CD14-positive monocyte (primary cell): ENCODE measurements at regions not wholly inside any gene's neighbourhood (a gene's known extent, or its start where the extent isn't known, plus 50 kb on each side); places are given as distances from the start of the nearest gene placed in this dataset.

ENCODE experiments used
- DNase-seq, 3 donors: peaks; one replicate each; pipeline ENCODE4 v3.0.0-alpha.2; 2011 to 2022
- H2AFZ ChIP-seq: 2 replicates; pipeline ENCODE4 v1.6.0; 2012; ENCODE audit warnings: mild to moderate bottlenecking, low read depth, low read length, inconsistent platforms; ENCODE audit not compliant: insufficient read depth, poor library complexity, severe bottlenecking
- H3K27ac ChIP-seq, 2 donors: 1 replicate in 1 of 2; 2 replicates in 1 of 2; pipeline ENCODE4 v1.5.1; 2012 to 2013; ENCODE audit warnings: low read length in 2 of 2, control low read depth in 1 of 2, inconsistent platforms in 1 of 2, low read depth in 1 of 2, mild to moderate bottlenecking in 1 of 2
- H3K27me3 ChIP-seq, 2 donors: one replicate each; pipeline versions ENCODE4 v1.6.0 to v1.6.1; 2011 to 2013; ENCODE audit warnings: low read length in 2 of 2; ENCODE audit not compliant: control insufficient read depth in 2 of 2, insufficient read depth in 2 of 2
- H3K36me3 ChIP-seq, 2 donors: replicated peaks in 1 of 2; 1 replicate in 1 of 2; 2 replicates in 1 of 2; pipeline versions ENCODE4 v1.5.1 to v1.6.1; 2012 to 2013; ENCODE audit warnings: low read length in 2 of 2, control low read depth in 1 of 2, inconsistent platforms in 1 of 2, mild to moderate bottlenecking in 1 of 2; ENCODE audit not compliant: insufficient read depth in 2 of 2, control insufficient read depth in 1 of 2
- H3K4me1 ChIP-seq, 2 donors: 1 replicate in 1 of 2; 2 replicates in 1 of 2; pipeline versions ENCODE4 v1.5.1 to v1.6.1; 2012 to 2013; ENCODE audit warnings: low read length in 2 of 2, control low read depth in 1 of 2, inconsistent platforms in 1 of 2, mild to moderate bottlenecking in 1 of 2, moderate library complexity in 1 of 2; ENCODE audit not compliant: insufficient read depth in 2 of 2, control insufficient read depth in 1 of 2
- H3K4me2 ChIP-seq: replicated peaks from 2 replicates; pipeline ENCODE3; 2012; ENCODE audit warnings: low read length, moderate library complexity, mild to moderate bottlenecking; ENCODE audit not compliant: poor library complexity, severe bottlenecking; ENCODE audit errors: extremely low read depth
- H3K4me3 ChIP-seq, 3 experiments: fragments of 200-600 bp in 1 of 3; sonication (generic) in 1 of 3; replicated peaks in 1 of 3; 1 replicate in 2 of 3; 2 replicates in 1 of 3; pipeline ENCODE4 v1.5.1; 2011 to 2013; ENCODE audit warnings: low read length in 3 of 3, mild to moderate bottlenecking in 3 of 3, control low read depth in 2 of 3, low read depth in 2 of 3, inconsistent platforms in 1 of 3, moderate library complexity in 1 of 3
- H3K79me2 ChIP-seq: 2 replicates; pipeline ENCODE4 v1.6.0; 2012; ENCODE audit warnings: mild to moderate bottlenecking, control low read depth, inconsistent platforms, low read length, moderate library complexity; ENCODE audit not compliant: insufficient read depth
- H3K9ac ChIP-seq: 2 replicates; pipeline ENCODE4 v1.6.0; 2017; ENCODE audit warnings: low read length, mild to moderate bottlenecking; ENCODE audit not compliant: insufficient read depth, poor library complexity, severe bottlenecking
- H3K9me3 ChIP-seq, 2 donors: replicated peaks in 1 of 2; 1 replicate in 1 of 2; 2 replicates in 1 of 2; pipeline versions ENCODE4 v1.5.1 to v1.6.1; 2012 to 2013; ENCODE audit warnings: low read length in 2 of 2, control low read depth in 1 of 2; ENCODE audit not compliant: control insufficient read depth in 1 of 2, insufficient read depth in 1 of 2
- H4K20me1 ChIP-seq: 2 replicates; pipeline ENCODE4 v1.6.0; 2012; ENCODE audit warnings: mild to moderate bottlenecking, low read length, control low read depth, moderate library complexity; ENCODE audit not compliant: insufficient read depth
- H3K27ac Mint-ChIP-seq, 7 donors: one replicate each; pipeline ENCODE4 v1.8.0; 2020; ENCODE audit warnings: mild to moderate bottlenecking in 7 of 7, mixed read lengths in 7 of 7, moderate library complexity in 6 of 7, inconsistent platforms in 2 of 7
- H3K27me3 Mint-ChIP-seq, 3 donors: one replicate each; pipeline ENCODE4 v1.8.0; 2021 to 2022; ENCODE audit warnings: low read depth in 3 of 3, mild to moderate bottlenecking in 3 of 3, mixed read lengths in 3 of 3, moderate library complexity in 3 of 3, inconsistent platforms in 1 of 3
- H3K36me3 Mint-ChIP-seq, 2 donors: one replicate each; pipeline ENCODE4 v1.8.0; 2020; ENCODE audit warnings: mixed read lengths in 2 of 2, inconsistent platforms in 1 of 2, mild to moderate bottlenecking in 1 of 2
- H3K4me1 Mint-ChIP-seq: one replicate; pipeline ENCODE4 v1.8.0; 2020; ENCODE audit warnings: mild to moderate bottlenecking, mixed read lengths
- H3K4me3 Mint-ChIP-seq, 2 donors: one replicate each; pipeline ENCODE4 v1.8.0; 2020; ENCODE audit warnings: mild to moderate bottlenecking in 2 of 2, mixed read lengths in 2 of 2, moderate library complexity in 1 of 2
- H3K9me3 Mint-ChIP-seq, 7 donors: one replicate each; pipeline ENCODE4 v1.8.0; 2020 to 2022; ENCODE audit warnings: mixed read lengths in 7 of 7, mild to moderate bottlenecking in 6 of 7, moderate library complexity in 6 of 7, inconsistent platforms in 2 of 7
- CTCF ChIP-seq: fragments of 200-600 bp; IDR thresholded peaks from one replicate; pipeline ENCODE4 v1.8.0; 2022; ENCODE audit warnings: antibody characterized with exemption, mild to moderate bottlenecking
- WGBS: methylation state at CpG from one replicate; pipeline ENCODE4 v1.1.5; 2013; ENCODE audit warnings: missing lambda C conversion rate; ENCODE audit not compliant: insufficient coverage; 5-methylcytosine and 5-hydroxymethylcytosine counted together
- intact Hi-C, 2 donors: fragments of 100-400 bp; cut with micrococcal nuclease; formaldehyde crosslinking; loops; one replicate each; pipeline versions ENCODE4 v1.15.0 to v1.15.1; 2023

- Histone ChIP-seq H3K27ac (no peak overlapping the region), H3K9ac (no peak overlapping the region), H3K4me3 (no peak overlapping the region), H3K27me3 (no peaks in the 10 kb centered on the region), H2AFZ (no peak overlapping the region), H3K79me2 (no peaks in the 10 kb centered on the region), H3K36me3 (no peaks in the 10 kb centered on the region), H3K4me1 (no peaks in the 10 kb centered on the region), H4K20me1 (no peaks in the 10 kb centered on the region), H3K4me2 (no peak overlapping the region), H3K9me3 (no peaks in the 10 kb centered on the region)
- intact Hi-C loops, result no loop called here
- Mint-ChIP-seq H3K27me3 (peaks cover 0 to 2% (median 0%) of the 10 kb centered on the region in 3 donors), H3K27ac (no peak overlapping the region), H3K36me3 (no peaks in the 10 kb centered on the region), H3K4me1 (no peaks in the 10 kb centered on the region), H3K4me3 (no peak overlapping the region), H3K9me3 (peaks cover 3 to 11% (median 6%) of the 10 kb centered on the region in 7 donors)
- no peak for TF ChIP-seq CTCF
- 87% methylated on average over 1 of the region's 3 CpGs for WGBS
- DNase-seq, result no peak
These were observed 308.9 kb upstream of the DYNLRB2 start for GRCh38 chr16:80231888-80232287.

- H3K27me3 Mint-ChIP-seq, result peaks cover 0 to 2% (median 0%) of the 10 kb centered on the region in 3 donors
These were observed 309.7 kb upstream of the DYNLRB2 start for GRCh38 chr16:80231121-80231520.

More at GRCh38 chr16:80231121-80231520, 309.7 kb upstream of the DYNLRB2 start:
- Mint-ChIP-seq H3K4me1 (no peaks in the 10 kb centered on the region), H3K9me3 (peaks cover 7 to 11% (median 8%) of the 10 kb centered on the region in 7 donors), H3K36me3 (no peaks in the 10 kb centered on the region), H3K4me3 (no peak overlapping the region), H3K27ac (no peak overlapping the region)
- no peaks in the 10 kb centered on the region for H3K36me3 ChIP-seq
- H3K27me3 ChIP-seq, result no peaks in the 10 kb centered on the region
- H3K9me3 ChIP-seq, result peaks cover 0 to 4% of the 10 kb centered on the region in 2 donors
- H3K4me3 ChIP-seq, result no peak overlapping the region
- no peak for DNase-seq
- intact Hi-C loops, result no loop called here
- no peaks in the 10 kb centered on the region for H3K4me1 ChIP-seq
- no peak for TF ChIP-seq CTCF
- H3K27ac ChIP-seq, result no peak overlapping the region
- no peak overlapping the region for H2AFZ ChIP-seq
- H3K4me2 ChIP-seq, result no peak overlapping the region
- H3K9ac ChIP-seq, result no peak overlapping the region
- H3K79me2 ChIP-seq, result no peaks in the 10 kb centered on the region
- no peaks in the 10 kb centered on the region for H4K20me1 ChIP-seq
